ENCODE measurements at regions not wholly inside any gene's neighbourhood (a gene's known extent, or its start where the extent isn't known, plus 50 kb on each side); places are given as distances from the start of the nearest gene placed in this dataset.

DNA sequence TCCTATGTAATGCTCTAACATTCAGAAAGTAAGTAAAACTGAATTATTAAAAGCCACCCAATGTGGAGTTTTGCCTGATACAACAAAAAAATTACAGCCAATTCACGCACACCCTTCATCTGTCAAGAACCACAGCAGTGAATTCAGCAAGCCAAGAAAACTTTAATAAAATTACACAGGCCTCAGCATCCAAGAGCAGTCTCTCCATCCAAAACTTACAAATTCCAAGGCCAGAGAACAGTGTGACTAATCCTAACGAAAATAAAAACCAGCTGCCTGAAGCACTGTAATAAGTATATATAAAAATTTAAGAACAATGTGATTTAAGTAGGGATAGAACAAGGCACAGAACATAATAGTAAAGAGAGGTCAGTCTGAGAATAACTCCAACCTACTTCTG lies 54.2 kb downstream of the SIX6 start:
- no peak for DNase-seq

- DNase-seq = peak; percentile 87
Measured at GRCh38 chr14:60565211-60565610, 56.3 kb downstream of the SIX6 start.

DNA sequence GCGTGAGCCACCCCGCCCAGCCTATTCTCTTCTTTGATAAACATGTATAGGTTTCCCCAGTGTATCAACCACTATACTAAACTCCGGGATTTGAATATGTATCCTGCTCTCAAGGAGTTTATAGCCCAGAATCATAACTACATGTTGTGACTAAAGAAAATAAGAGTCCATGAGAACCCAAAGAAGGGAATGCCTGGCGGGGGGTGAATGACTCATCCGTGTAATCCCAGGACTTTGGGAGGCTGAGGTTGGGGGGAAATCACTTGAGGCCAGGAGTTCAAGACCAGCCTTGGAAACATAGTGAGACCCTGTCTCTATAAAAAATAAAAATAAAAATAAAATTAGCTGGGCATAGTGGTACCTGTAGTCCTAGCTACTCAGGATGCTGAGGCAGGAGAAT lies 57.2 kb downstream of the SIX6 start:
- no peak for DNase-seq

GRCh38 chr14:60573943-60574495 lies 65.1 kb downstream of the SIX6 start:
- DNase-seq = no peak

DNA sequence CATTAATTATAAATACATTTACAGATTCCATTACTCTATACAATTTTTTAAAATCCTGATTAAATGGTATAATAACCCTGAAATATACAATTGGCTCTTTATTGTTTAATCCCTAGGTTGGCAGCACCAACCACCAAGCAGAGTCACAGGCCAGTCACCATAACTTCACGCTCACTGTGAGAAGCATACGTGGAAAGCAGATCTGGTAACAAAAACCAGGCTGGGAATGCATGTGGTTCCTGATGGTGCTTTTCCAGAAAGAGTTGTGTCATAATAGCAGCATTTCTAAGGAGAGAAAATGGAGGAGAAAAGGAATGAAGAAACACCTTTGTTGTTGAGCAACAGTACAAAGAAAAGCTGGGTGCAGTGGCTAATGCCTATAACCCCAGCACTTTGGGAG lies 66.1 kb downstream of the SIX6 start:
- DNase-seq = no peak

- DNase-seq = no peak
Measured at GRCh38 chr14:60585676-60586075, 63.6 kb downstream of the SIX1 start.

- no peak for DNase-seq
Measured at GRCh38 chr14:60589442-60589841, 59.8 kb downstream of the SIX1 start.

DNA sequence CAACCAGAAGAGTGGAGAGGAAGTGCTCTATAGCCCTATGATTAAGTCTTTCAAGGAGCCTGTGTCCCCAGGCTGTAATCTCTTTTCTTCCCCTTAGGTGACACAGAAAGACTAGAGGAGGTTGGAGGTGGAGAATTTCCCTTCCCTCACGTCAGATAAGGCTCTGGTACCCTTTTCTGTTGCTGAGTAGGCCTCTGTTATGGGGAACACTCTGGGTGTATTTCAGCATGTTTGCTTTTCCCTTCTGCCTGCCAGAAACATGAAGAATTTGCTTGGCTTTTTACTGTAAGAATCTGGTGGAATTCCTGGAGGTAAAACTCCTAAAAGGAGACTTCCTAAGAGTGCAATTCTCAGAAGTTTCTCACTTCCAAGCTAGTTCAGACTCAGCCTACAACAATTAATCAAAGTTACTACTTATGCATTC lies 58.3 kb downstream of the SIX1 start:
- no peak for DNase-seq
